ENCODE measurements at regions not wholly inside any gene's neighbourhood (a gene's known extent, or its start where the extent isn't known, plus 50 kb on each side); places are given as distances from the start of the nearest gene placed in this dataset.
A peak's percentile ranks its signal among the peaks of the same experiment; 100 is the strongest.

DNA sequence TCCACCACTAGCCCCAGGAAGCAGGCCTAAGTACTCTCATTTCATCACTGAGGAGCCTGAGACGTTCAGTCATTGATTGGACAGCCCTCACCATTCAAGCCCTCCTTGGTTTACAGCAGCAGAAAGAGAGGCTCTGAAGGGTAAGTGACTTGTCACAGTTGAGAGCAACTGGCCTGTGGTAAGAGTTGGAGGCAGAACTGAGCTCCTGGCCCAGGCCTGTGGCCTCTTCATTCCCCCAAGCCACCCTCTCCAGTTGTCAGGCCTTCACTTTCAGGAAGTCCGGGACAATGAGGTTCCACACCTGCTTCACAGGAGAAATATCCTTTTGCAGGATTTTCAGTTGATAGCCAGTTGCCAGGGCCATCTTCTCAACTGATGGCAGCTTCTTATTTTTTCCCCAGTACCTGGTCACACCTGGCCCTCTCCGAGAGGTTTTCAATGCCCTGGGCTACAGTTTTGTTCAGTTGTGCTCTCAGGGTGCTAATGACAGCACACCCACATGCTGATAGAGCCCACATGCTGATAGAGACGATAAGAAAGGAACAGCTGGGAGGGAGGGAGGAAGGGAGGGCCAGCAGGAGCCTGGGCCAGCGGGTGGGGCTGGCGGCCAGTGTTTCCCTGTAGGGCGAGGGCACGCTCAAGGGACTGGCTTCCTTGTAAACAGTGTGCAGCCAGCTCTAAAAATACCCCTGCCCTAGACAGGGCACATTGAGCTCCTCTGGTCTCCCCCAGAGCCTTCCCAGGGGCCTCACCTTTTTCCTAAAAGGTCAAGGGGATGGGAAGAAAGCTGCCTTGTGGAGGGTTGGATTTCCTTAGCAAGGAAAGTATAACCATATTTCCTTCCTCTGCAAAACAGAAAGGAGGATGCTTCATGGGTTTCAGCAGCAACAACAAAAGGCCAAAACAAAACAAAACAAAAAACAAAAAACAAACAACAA is 112.7 kb upstream of the JUN start (continued):
- TF ChIP-seq, protein P1, sequence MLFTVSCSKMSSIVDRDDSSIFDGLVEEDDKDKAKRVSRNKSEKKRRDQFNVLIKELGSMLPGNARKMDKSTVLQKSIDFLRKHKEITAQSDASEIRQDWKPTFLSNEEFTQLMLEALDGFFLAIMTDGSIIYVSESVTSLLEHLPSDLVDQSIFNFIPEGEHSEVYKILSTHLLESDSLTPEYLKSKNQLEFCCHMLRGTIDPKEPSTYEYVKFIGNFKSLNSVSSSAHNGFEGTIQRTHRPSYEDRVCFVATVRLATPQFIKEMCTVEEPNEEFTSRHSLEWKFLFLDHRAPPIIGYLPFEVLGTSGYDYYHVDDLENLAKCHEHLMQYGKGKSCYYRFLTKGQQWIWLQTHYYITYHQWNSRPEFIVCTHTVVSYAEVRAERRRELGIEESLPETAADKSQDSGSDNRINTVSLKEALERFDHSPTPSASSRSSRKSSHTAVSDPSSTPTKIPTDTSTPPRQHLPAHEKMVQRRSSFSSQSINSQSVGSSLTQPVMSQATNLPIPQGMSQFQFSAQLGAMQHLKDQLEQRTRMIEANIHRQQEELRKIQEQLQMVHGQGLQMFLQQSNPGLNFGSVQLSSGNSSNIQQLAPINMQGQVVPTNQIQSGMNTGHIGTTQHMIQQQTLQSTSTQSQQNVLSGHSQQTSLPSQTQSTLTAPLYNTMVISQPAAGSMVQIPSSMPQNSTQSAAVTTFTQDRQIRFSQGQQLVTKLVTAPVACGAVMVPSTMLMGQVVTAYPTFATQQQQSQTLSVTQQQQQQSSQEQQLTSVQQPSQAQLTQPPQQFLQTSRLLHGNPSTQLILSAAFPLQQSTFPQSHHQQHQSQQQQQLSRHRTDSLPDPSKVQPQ (CRISPR knock-in tag; IDR thresholded peaks at IDR 0.05; ENCODE audit: borderline replicate concordance), result 0 out of 2 replicates have a peak, but pooled peaks have one; percentile 18
- TF ChIP-seq KDM1A (IDR thresholded peaks at IDR 0.05) (no peak; a peak in 1 of 4 replicates), TEAD4 (IDR thresholded peaks at IDR 0.05; ENCODE audit: low read length) (peak; percentile 80), TEAD4 (CRISPR knock-in tag; IDR thresholded peaks at IDR 0.05; ENCODE audit: borderline replicate concordance) (no peak), FOXJ2 (tag; IDR thresholded peaks at IDR 0.05) (peak; percentile 86), ZNF140 (CRISPR knock-in tag; IDR thresholded peaks at IDR 0.05) (no peak), RNF2 (IDR thresholded peaks at IDR 0.05) (peak; percentile 82; the same call in 1 of the 2 replicates), NEUROD1 (IDR thresholded peaks at IDR 0.05; ENCODE audit: borderline replicate concordance, low read depth, low read length, partially characterized antibody) (peak; percentile 50), MEIS2 (IDR thresholded peaks at IDR 0.05; ENCODE audit: partially characterized antibody) (peak; percentile 40), ZNF239 (CRISPR knock-in tag; IDR thresholded peaks at IDR 0.05) (peak; percentile 63; the same call in 1 of the 2 replicates), TAF7 (tag; IDR thresholded peaks at IDR 0.05) (peak; percentile 37; the same call in 1 of the 2 replicates), NFIC (IDR thresholded peaks at IDR 0.05) (peak; percentile 38; the same call in 1 of the 2 replicates), IFI16 (CRISPR knock-in tag; IDR thresholded peaks at IDR 0.05) (peak; percentile 73), CCAR2 (IDR thresholded peaks at IDR 0.05; ENCODE audit: low read depth, low read length) (no peak), NR2C1 (IDR thresholded peaks at IDR 0.05) (no peak), NR2C1 (tag; IDR thresholded peaks at IDR 0.05) (0 out of 2 replicates have a peak, but pooled peaks have one; percentile 38), JUND (IDR thresholded peaks at IDR 0.05; ENCODE audit: borderline replicate concordance, low read depth, low read length) (peak; percentile 65), JUND (tag; IDR thresholded peaks at IDR 0.05; ENCODE audit: borderline replicate concordance, low read depth, low read length) (peak; percentile 74; the same call in 1 of the 3 replicates), PHTF2 (CRISPR knock-in tag; IDR thresholded peaks at IDR 0.05) (0 out of 2 replicates have a peak, but pooled peaks have one; percentile 65)
- TF ChIP-seq, protein P2, sequence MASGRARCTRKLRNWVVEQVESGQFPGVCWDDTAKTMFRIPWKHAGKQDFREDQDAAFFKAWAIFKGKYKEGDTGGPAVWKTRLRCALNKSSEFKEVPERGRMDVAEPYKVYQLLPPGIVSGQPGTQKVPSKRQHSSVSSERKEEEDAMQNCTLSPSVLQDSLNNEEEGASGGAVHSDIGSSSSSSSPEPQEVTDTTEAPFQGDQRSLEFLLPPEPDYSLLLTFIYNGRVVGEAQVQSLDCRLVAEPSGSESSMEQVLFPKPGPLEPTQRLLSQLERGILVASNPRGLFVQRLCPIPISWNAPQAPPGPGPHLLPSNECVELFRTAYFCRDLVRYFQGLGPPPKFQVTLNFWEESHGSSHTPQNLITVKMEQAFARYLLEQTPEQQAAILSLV (tag; IDR thresholded peaks at IDR 0.05), result no peak
- TF ChIP-seq, protein P3, sequence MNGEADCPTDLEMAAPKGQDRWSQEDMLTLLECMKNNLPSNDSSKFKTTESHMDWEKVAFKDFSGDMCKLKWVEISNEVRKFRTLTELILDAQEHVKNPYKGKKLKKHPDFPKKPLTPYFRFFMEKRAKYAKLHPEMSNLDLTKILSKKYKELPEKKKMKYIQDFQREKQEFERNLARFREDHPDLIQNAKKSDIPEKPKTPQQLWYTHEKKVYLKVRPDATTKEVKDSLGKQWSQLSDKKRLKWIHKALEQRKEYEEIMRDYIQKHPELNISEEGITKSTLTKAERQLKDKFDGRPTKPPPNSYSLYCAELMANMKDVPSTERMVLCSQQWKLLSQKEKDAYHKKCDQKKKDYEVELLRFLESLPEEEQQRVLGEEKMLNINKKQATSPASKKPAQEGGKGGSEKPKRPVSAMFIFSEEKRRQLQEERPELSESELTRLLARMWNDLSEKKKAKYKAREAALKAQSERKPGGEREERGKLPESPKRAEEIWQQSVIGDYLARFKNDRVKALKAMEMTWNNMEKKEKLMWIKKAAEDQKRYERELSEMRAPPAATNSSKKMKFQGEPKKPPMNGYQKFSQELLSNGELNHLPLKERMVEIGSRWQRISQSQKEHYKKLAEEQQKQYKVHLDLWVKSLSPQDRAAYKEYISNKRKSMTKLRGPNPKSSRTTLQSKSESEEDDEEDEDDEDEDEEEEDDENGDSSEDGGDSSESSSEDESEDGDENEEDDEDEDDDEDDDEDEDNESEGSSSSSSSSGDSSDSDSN (IDR thresholded peaks at IDR 0.05; ENCODE audit: borderline replicate concordance in 1 of 2, low read depth in 2 of 2, low read length in 2 of 2), result no peak
